PC-3 (cell line): ENCODE measurements at regions not wholly inside any gene's neighbourhood (a gene's known extent, or its start where the extent isn't known, plus 50 kb on each side); places are given as distances from the start of the nearest gene placed in this dataset.

Source experiments
- CTCF ChIP-seq: fragments of 300-600 bp; sonication (generic); conservative IDR thresholded peaks from 2 replicates; pipeline ENCODE4 v1.5.1; 2017; ENCODE audit warnings: antibody characterized with exemption, low read depth, mild to moderate bottlenecking, low read length
- EZH2phosphoT487 ChIP-seq: fragments of 300-600 bp; sonication (generic); IDR thresholded peaks from 2 replicates; pipeline ENCODE4 v1.6.1; 2018; ENCODE audit warnings: mild to moderate bottlenecking, antibody characterized with exemption, low read length, borderline replicate concordance

- TF ChIP-seq CTCF (peak; percentile 59), EZH2phosphoT487 (no peak)
Observed at GRCh38 chr1:189220750-189221149, 1256.9 kb downstream of the BRINP3 start.
